ENCODE measurements at regions not wholly inside any gene's neighbourhood (a gene's known extent, or its start where the extent isn't known, plus 50 kb on each side); places are given as distances from the start of the nearest gene placed in this dataset.

GRCh38 chr6:119557239-119557638, 207.7 kb upstream of the MAN1A1 start:
- no peaks in the 10 kb centered on the region for H3K27me3 Mint-ChIP-seq (ENCODE audit: unreplicated experiment)
- TF ChIP-seq CTCF (IDR thresholded peaks at IDR 0.05; ENCODE audit: unreplicated experiment): no peak
- H3K4me1 Mint-ChIP-seq (ENCODE audit: unreplicated experiment): no peaks in the 10 kb centered on the region
- no peaks in the 10 kb centered on the region for H3K9me3 Mint-ChIP-seq (ENCODE audit: unreplicated experiment)
- H3K4me3 Mint-ChIP-seq (ENCODE audit: unreplicated experiment): no peak overlapping the region
- H3K27ac Mint-ChIP-seq (ENCODE audit: unreplicated experiment): no peak overlapping the region
- no peak for DNase-seq (ENCODE audit: low spot score)
- H3K36me3 Mint-ChIP-seq (ENCODE audit: low read depth, unreplicated experiment): peaks cover 4% of the 10 kb centered on the region

DNA sequence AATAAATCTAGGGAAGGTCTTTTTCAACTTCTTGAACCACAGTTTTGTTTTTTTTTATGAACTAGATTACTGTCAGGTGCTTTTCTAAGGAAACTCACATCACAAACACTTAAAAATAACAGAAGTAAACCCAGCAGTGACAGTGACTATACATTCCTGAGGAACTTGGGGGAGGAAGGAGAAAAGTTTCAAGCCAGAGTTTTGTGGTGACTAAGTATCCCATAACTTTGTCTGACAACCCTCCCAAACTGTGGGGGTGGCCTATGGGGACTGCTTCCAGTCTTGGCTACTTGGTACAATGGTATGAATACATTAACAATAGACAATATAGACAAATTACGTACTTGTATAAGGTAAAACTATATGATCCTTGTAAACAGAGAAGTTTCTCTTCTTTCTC, 202.5 kb upstream of the MAN1A1 start:
- no peaks in the 10 kb centered on the region for H3K27me3 Mint-ChIP-seq (ENCODE audit: unreplicated experiment)
- H3K36me3 Mint-ChIP-seq (ENCODE audit: low read depth, unreplicated experiment): peaks cover 4% of the 10 kb centered on the region
- no peak overlapping the region for H3K4me3 Mint-ChIP-seq (ENCODE audit: unreplicated experiment)
- no peak overlapping the region for H3K27ac Mint-ChIP-seq (ENCODE audit: unreplicated experiment)
- TF ChIP-seq CTCF (IDR thresholded peaks at IDR 0.05; ENCODE audit: unreplicated experiment): no peak
- no peak for DNase-seq (ENCODE audit: low spot score)
- no peaks in the 10 kb centered on the region for H3K9me3 Mint-ChIP-seq (ENCODE audit: unreplicated experiment)
- H3K4me1 Mint-ChIP-seq (ENCODE audit: unreplicated experiment): no peaks in the 10 kb centered on the region

- no peak overlapping the region for H3K27ac Mint-ChIP-seq (ENCODE audit: unreplicated experiment)
Observed at GRCh38 chr6:119547024-119547423, 197.5 kb upstream of the MAN1A1 start.

GRCh38 chr6:119545245-119545644, 195.7 kb upstream of the MAN1A1 start:
- Mint-ChIP-seq H3K4me3 (ENCODE audit: unreplicated experiment) (no peak overlapping the region), H3K27ac (ENCODE audit: unreplicated experiment) (no peak overlapping the region), H3K4me1 (ENCODE audit: unreplicated experiment) (no peaks in the 10 kb centered on the region), H3K36me3 (ENCODE audit: low read depth, unreplicated experiment) (no peaks in the 10 kb centered on the region), H3K27me3 (ENCODE audit: unreplicated experiment) (no peaks in the 10 kb centered on the region), H3K9me3 (ENCODE audit: unreplicated experiment) (no peaks in the 10 kb centered on the region)
- no peak for TF ChIP-seq CTCF (IDR thresholded peaks at IDR 0.05; ENCODE audit: unreplicated experiment)
- no peak for DNase-seq (ENCODE audit: low spot score)

More at GRCh38 chr6:119547024-119547423, 197.5 kb upstream of the MAN1A1 start:
- no peaks in the 10 kb centered on the region for H3K9me3 Mint-ChIP-seq (ENCODE audit: unreplicated experiment)
- no peaks in the 10 kb centered on the region for H3K4me1 Mint-ChIP-seq (ENCODE audit: unreplicated experiment)
- no peak for DNase-seq (ENCODE audit: low spot score)
- H3K36me3 Mint-ChIP-seq (ENCODE audit: low read depth, unreplicated experiment): no peaks in the 10 kb centered on the region
- no peak for TF ChIP-seq CTCF (IDR thresholded peaks at IDR 0.05; ENCODE audit: unreplicated experiment)
- H3K27me3 Mint-ChIP-seq (ENCODE audit: unreplicated experiment): no peaks in the 10 kb centered on the region
- no peak overlapping the region for H3K4me3 Mint-ChIP-seq (ENCODE audit: unreplicated experiment)

GRCh38 chr6:119544325-119545175, 195.0 kb upstream of the MAN1A1 start:
- H3K4me3 Mint-ChIP-seq (ENCODE audit: unreplicated experiment): no peak overlapping the region
- H3K36me3 Mint-ChIP-seq (ENCODE audit: low read depth, unreplicated experiment): no peaks in the 10 kb centered on the region
- no peaks in the 10 kb centered on the region for H3K4me1 Mint-ChIP-seq (ENCODE audit: unreplicated experiment)

More at GRCh38 chr6:119544325-119545175, 195.0 kb upstream of the MAN1A1 start:
- TF ChIP-seq CTCF (IDR thresholded peaks at IDR 0.05; ENCODE audit: unreplicated experiment): no peak
- DNase-seq (ENCODE audit: low spot score): no peak
- Mint-ChIP-seq H3K27me3 (ENCODE audit: unreplicated experiment) (no peaks in the 10 kb centered on the region), H3K27ac (ENCODE audit: unreplicated experiment) (no peak overlapping the region), H3K9me3 (ENCODE audit: unreplicated experiment) (no peaks in the 10 kb centered on the region)

Measured in endothelial cell (in vitro differentiated cells).